ENCODE measurements at regions not wholly inside any gene's neighbourhood (a gene's known extent, or its start where the extent isn't known, plus 50 kb on each side); places are given as distances from the start of the nearest gene placed in this dataset.

GRCh38 chr14:53744857-53745256 is 211.8 kb downstream of the BMP4 start:
- peaks cover 39% of the 10 kb centered on the region for H3K4me1 Mint-ChIP-seq
- H3K9me3 Mint-ChIP-seq: no peaks in the 10 kb centered on the region
- H3K4me3 ChIP-seq: no peak overlapping the region
- no peak overlapping the region for H3K27ac ChIP-seq (ENCODE audit: low read depth)
- no peaks in the 10 kb centered on the region for H3K27me3 ChIP-seq (ENCODE audit: insufficient read depth)
- H3K36me3 ChIP-seq (ENCODE audit: insufficient read depth): no peaks in the 10 kb centered on the region
- H3K79me2 ChIP-seq (replicated peaks; ENCODE audit: insufficient read depth): no peaks in the 10 kb centered on the region
- H3K9me2 ChIP-seq (ENCODE audit: insufficient read depth): peaks cover 15% of the 10 kb centered on the region; the same call in 1 of the 2 replicates
- H3K36me3 Mint-ChIP-seq (ENCODE audit: low read depth): no peaks in the 10 kb centered on the region
- no peak for ATAC-seq
- H3K4me2 ChIP-seq: no peak overlapping the region
- no peaks in the 10 kb centered on the region for H3K27me3 Mint-ChIP-seq (ENCODE audit: insufficient read depth, low read depth, poor library complexity)
- no peaks in the 10 kb centered on the region for H4K20me1 ChIP-seq (replicated peaks; ENCODE audit: insufficient read depth)
- H2AFZ ChIP-seq: no peak overlapping the region
- H3K4me3 Mint-ChIP-seq: no peak overlapping the region
- H3K4me1 ChIP-seq (ENCODE audit: insufficient read depth): peaks cover 30% of the 10 kb centered on the region
- TF ChIP-seq JUNB (IDR thresholded peaks at IDR 0.05; ENCODE audit: unreplicated experiment) (no peak), REST (IDR thresholded peaks at IDR 0.05; ENCODE audit: unreplicated experiment) (no peak), CTCF (conservative IDR thresholded peaks at IDR 0.05; ENCODE audit: low read depth in 2 of 2) (no peak), CREB1 (CRISPR knock-in tag; IDR thresholded peaks at IDR 0.05; ENCODE audit: low read depth) (no peak), POLR2AphosphoS5 (IDR thresholded peaks at IDR 0.05; ENCODE audit: low read depth) (no peak), ZNF114 (CRISPR knock-in tag; IDR thresholded peaks at IDR 0.05) (no peak), EZH2 (IDR thresholded peaks at IDR 0.05; ENCODE audit: low read depth, unreplicated experiment) (no peak), ZNF331 (CRISPR knock-in tag; IDR thresholded peaks at IDR 0.05; ENCODE audit: low read depth) (no peak), NANOG (IDR thresholded peaks at IDR 0.05; ENCODE audit: borderline replicate concordance) (no peak), EZH2phosphoT487 (IDR thresholded peaks at IDR 0.05; ENCODE audit: unreplicated experiment) (no peak), ETS1 (IDR thresholded peaks at IDR 0.05) (no peak), ZNF462 (CRISPR knock-in tag; IDR thresholded peaks at IDR 0.05) (no peak), STAT1 (IDR thresholded peaks at IDR 0.05; ENCODE audit: unreplicated experiment) (no peak)
- peaks cover 8% of the 10 kb centered on the region for H3F3A ChIP-seq (replicated peaks; ENCODE audit: low read depth)
- no peak for DNase-seq (ENCODE audit: low spot score)
- no peak overlapping the region for H3K27ac Mint-ChIP-seq

Data from GM23338 (cell line).